Kidney glomerular epithelial cell (primary cell): ENCODE measurements at regions not wholly inside any gene's neighbourhood (a gene's known extent, or its start where the extent isn't known, plus 50 kb on each side); places are given as distances from the start of the nearest gene placed in this dataset.
"Not testable (repeated sequence)": the region's sequence is repeated elsewhere in the genome, so short reads cannot be mapped to it uniquely, and the experiment has no call there.

Experiments used
- DNase-seq: peaks from one replicate; lab custom pipeline; 2025; lab: John Stamatoyannopoulos, UW

GRCh38 chr16:87156195-87156594 is 161.0 kb downstream of the C16orf95 start:
- no peak for DNase-seq

GRCh38 chr16:87160234-87160636 is 157.0 kb downstream of the C16orf95 start:
- no peak for DNase-seq

- DNase-seq = no peak
Observed at GRCh38 chr16:87160701-87161337, 156.4 kb downstream of the C16orf95 start.

GRCh38 chr16:87161410-87161809 is 155.8 kb downstream of the C16orf95 start:
- not testable (repeated sequence) for DNase-seq

GRCh38 chr16:87161822-87162676 is 155.1 kb downstream of the C16orf95 start:
- DNase-seq = no peak

GRCh38 chr16:87162799-87163198 is 154.4 kb downstream of the C16orf95 start:
- DNase-seq = not testable (repeated sequence)

- no peak for DNase-seq
Observed at GRCh38 chr16:87163637-87164036, 153.6 kb downstream of the C16orf95 start.

GRCh38 chr16:87165151-87165550 is 152.0 kb downstream of the C16orf95 start:
- DNase-seq = no peak

GRCh38 chr16:87165885-87166284 is 151.3 kb downstream of the C16orf95 start:
- DNase-seq = no peak

- DNase-seq = no peak
Observed at GRCh38 chr16:87166321-87166720, 150.9 kb downstream of the C16orf95 start.

GRCh38 chr16:87166934-87167333 is 150.3 kb downstream of the C16orf95 start:
- DNase-seq = no peak

GRCh38 chr16:87169509-87169995 is 147.6 kb downstream of the C16orf95 start:
- no peak for DNase-seq

- DNase-seq = no peak
Observed at GRCh38 chr16:87170310-87170709, 146.9 kb downstream of the C16orf95 start.

GRCh38 chr16:87171723-87172122 is 145.5 kb downstream of the C16orf95 start:
- no peak for DNase-seq

GRCh38 chr16:87172632-87173031 is 144.6 kb downstream of the C16orf95 start:
- DNase-seq = no peak

- no peak for DNase-seq
Observed at GRCh38 chr16:87173294-87173893, 143.8 kb downstream of the C16orf95 start.

- DNase-seq = no peak
Observed at GRCh38 chr16:87174061-87174460, 143.1 kb downstream of the C16orf95 start.

- DNase-seq = no peak
Observed at GRCh38 chr16:87176735-87177134, 140.5 kb downstream of the C16orf95 start.

- DNase-seq = no peak
Observed at GRCh38 chr16:87177673-87178072, 139.5 kb downstream of the C16orf95 start.

GRCh38 chr16:87178177-87178863 is 138.9 kb downstream of the C16orf95 start:
- DNase-seq = no peak

GRCh38 chr16:87178977-87179376 is 138.2 kb downstream of the C16orf95 start:
- DNase-seq = peak; percentile 32

GRCh38 chr16:87180069-87180468 is 137.1 kb downstream of the C16orf95 start:
- DNase-seq = peak; percentile 51
